Caco-2 (cell line): ENCODE measurements at regions not wholly inside any gene's neighbourhood (a gene's known extent, or its start where the extent isn't known, plus 50 kb on each side); places are given as distances from the start of the nearest gene placed in this dataset.

ENCODE experiments used
- BruUV-seq: library from RNA; stranded (reverse); fragments of 400-500 nt; replicated peaks from 2 replicates; lab custom pipeline; 2021; lab: Mats Ljungman, UMichigan
- CTCF ChIA-PET: fragments of 300-600 bp; sonication (Branson Sonifier 250); formaldehyde crosslinking; loops from one replicate; lab custom pipeline; 2022; ENCODE audit warnings: antibody characterized with exemption; lab: Charles Lee
- POLR2A ChIA-PET: fragments of 300-600 bp; sonication (Branson Sonifier 250); formaldehyde crosslinking; loops from one replicate; lab custom pipeline; 2022; ENCODE audit warnings: antibody characterized with exemption; lab: Charles Lee
- DNase-seq, 2 experiments: peaks; one replicate each; pipeline versions ENCODE4 v3.0.0 to v3.0.0-alpha.2; 2020 to 2022
- H3K27me3 ChIP-seq: replicated peaks from 2 replicates; pipeline ENCODE4 v1.6.0; 2011; ENCODE audit warnings: low read length; ENCODE audit not compliant: control insufficient read depth, insufficient read depth
- H3K36me3 ChIP-seq: 2 replicates; pipeline ENCODE4 v1.5.1; 2011; ENCODE audit warnings: low read length; ENCODE audit not compliant: control insufficient read depth, insufficient read depth
- H3K4me1 ChIP-seq: fragments of 250-450 bp; sonication (Bioruptor Pico); 2 replicates; pipeline ENCODE4 v1.5.1; 2020; ENCODE audit warnings: mild to moderate bottlenecking
- H3K4me3 ChIP-seq: 2 replicates; pipeline ENCODE4 v1.5.1; 2011; ENCODE audit warnings: low read depth, mild to moderate bottlenecking, control low read depth, low read length
- H3K9me3 ChIP-seq: fragments of 250-450 bp; sonication (Bioruptor Pico); 2 replicates; pipeline ENCODE4 v1.5.1; 2020; ENCODE audit warnings: mild to moderate bottlenecking, moderate library complexity
- H3K27ac Mint-ChIP-seq: one replicate; pipeline ENCODE4 v1.8.0; 2022; ENCODE audit warnings: mixed read lengths; ENCODE audit not compliant: unreplicated experiment
- H3K27me3 Mint-ChIP-seq: one replicate; pipeline ENCODE4 v1.8.0; 2022; ENCODE audit warnings: mixed read lengths; ENCODE audit not compliant: insufficient read depth, unreplicated experiment
- H3K36me3 Mint-ChIP-seq: one replicate; pipeline ENCODE4 v1.8.0; 2022; ENCODE audit warnings: mild to moderate bottlenecking, mixed read lengths; ENCODE audit not compliant: insufficient read depth, unreplicated experiment
- H3K4me1 Mint-ChIP-seq: one replicate; pipeline ENCODE4 v1.8.0; 2022; ENCODE audit warnings: low read depth, mixed read lengths; ENCODE audit not compliant: unreplicated experiment
- H3K4me3 Mint-ChIP-seq: one replicate; pipeline ENCODE4 v1.8.0; 2022; ENCODE audit warnings: mild to moderate bottlenecking, moderate library complexity, mixed read lengths; ENCODE audit not compliant: unreplicated experiment
- H3K9me3 Mint-ChIP-seq: one replicate; pipeline ENCODE4 v1.8.0; 2022; ENCODE audit warnings: mixed read lengths; ENCODE audit not compliant: unreplicated experiment
- CTCF ChIP-seq, 2 experiments: fragments of 200-600 bp in 1 of 2; IDR thresholded peaks; 1 replicate in 1 of 2; 2 replicates in 1 of 2; pipeline versions ENCODE4 v1.5.1 to v1.8.0; 2011 to 2022; ENCODE audit warnings: antibody characterized with exemption in 1 of 2, control low read depth in 1 of 2, inconsistent platforms in 1 of 2, low read depth in 1 of 2, low read length in 1 of 2, mild to moderate bottlenecking in 1 of 2, moderate library complexity in 1 of 2; ENCODE audit not compliant: insufficient read depth in 1 of 2, severe bottlenecking in 1 of 2, unreplicated experiment in 1 of 2
- intact Hi-C: fragments of 100-400 bp; cut with micrococcal nuclease; formaldehyde crosslinking; loops from one replicate; pipeline ENCODE4 v1.10.0; 2022; ENCODE audit not compliant: unreplicated experiment

GRCh38 chr5:20611620-20612019 lies 623.6 kb upstream of the CDH18 start:
- BruUV-seq, result no TSS peak
- POLR2A ChIA-PET, result no interaction called here

GRCh38 chr5:20610681-20611080 lies 622.7 kb upstream of the CDH18 start:
- H3K9me3 Mint-ChIP-seq, result no peaks in the 10 kb centered on the region

More at GRCh38 chr5:20611620-20612019, 623.6 kb upstream of the CDH18 start:
- DNase-seq, result no peak
- no peaks in the 10 kb centered on the region for H3K36me3 ChIP-seq
- CTCF ChIA-PET, result no interaction called here
- no peaks in the 10 kb centered on the region for H3K4me1 Mint-ChIP-seq
- H3K27me3 ChIP-seq, result no peaks in the 10 kb centered on the region
- no peak overlapping the region for H3K4me3 ChIP-seq
- intact Hi-C loops, result no loop called here
- no peaks in the 10 kb centered on the region for H3K9me3 ChIP-seq
- no peak overlapping the region for H3K4me3 Mint-ChIP-seq
- no peaks in the 10 kb centered on the region for H3K9me3 Mint-ChIP-seq
- no peak for TF ChIP-seq CTCF (IDR thresholded peaks at IDR 0.05; ENCODE audit: insufficient read depth in 1 of 2, low read depth in 1 of 2, low read length in 1 of 2, severe bottlenecking in 1 of 2, unreplicated experiment in 1 of 2)
- no peak overlapping the region for H3K27ac Mint-ChIP-seq
- H3K27me3 Mint-ChIP-seq, result no peaks in the 10 kb centered on the region
- H3K4me1 ChIP-seq, result no peaks in the 10 kb centered on the region
- H3K36me3 Mint-ChIP-seq, result no peaks in the 10 kb centered on the region

GRCh38 chr5:20609126-20609525 lies 621.1 kb upstream of the CDH18 start:
- intact Hi-C loops, result no loop called here

More at GRCh38 chr5:20610681-20611080, 622.7 kb upstream of the CDH18 start:
- H3K27ac Mint-ChIP-seq, result no peak overlapping the region
- Histone ChIP-seq H3K4me3 (no peak overlapping the region), H3K9me3 (no peaks in the 10 kb centered on the region), H3K36me3 (no peaks in the 10 kb centered on the region), H3K4me1 (no peaks in the 10 kb centered on the region), H3K27me3 (no peaks in the 10 kb centered on the region)
- ChIA-PET CTCF (no interaction called here), POLR2A (no interaction called here)
- no peak overlapping the region for H3K4me3 Mint-ChIP-seq
- BruUV-seq, result no TSS peak
- DNase-seq, result no peak
- no peak for TF ChIP-seq CTCF (IDR thresholded peaks at IDR 0.05; ENCODE audit: insufficient read depth in 1 of 2, low read depth in 1 of 2, low read length in 1 of 2, severe bottlenecking in 1 of 2, unreplicated experiment in 1 of 2)
- H3K27me3 Mint-ChIP-seq, result no peaks in the 10 kb centered on the region
- H3K4me1 Mint-ChIP-seq, result no peaks in the 10 kb centered on the region
- H3K36me3 Mint-ChIP-seq, result no peaks in the 10 kb centered on the region
- intact Hi-C loops, result no loop called here

More at GRCh38 chr5:20609126-20609525, 621.1 kb upstream of the CDH18 start:
- POLR2A ChIA-PET, result no interaction called here
- H3K4me1 ChIP-seq, result no peaks in the 10 kb centered on the region
- BruUV-seq, result no TSS peak
- no peaks in the 10 kb centered on the region for H3K36me3 ChIP-seq
- no peak overlapping the region for H3K4me3 ChIP-seq
- H3K27ac Mint-ChIP-seq, result no peak overlapping the region
- no peaks in the 10 kb centered on the region for H3K4me1 Mint-ChIP-seq
- no peaks in the 10 kb centered on the region for H3K27me3 ChIP-seq
- no peak for TF ChIP-seq CTCF (IDR thresholded peaks at IDR 0.05; ENCODE audit: insufficient read depth in 1 of 2, low read depth in 1 of 2, low read length in 1 of 2, severe bottlenecking in 1 of 2, unreplicated experiment in 1 of 2)
- H3K27me3 Mint-ChIP-seq, result no peaks in the 10 kb centered on the region
- H3K36me3 Mint-ChIP-seq, result no peaks in the 10 kb centered on the region
- CTCF ChIA-PET, result no interaction called here
- no peak overlapping the region for H3K4me3 Mint-ChIP-seq
- no peak for DNase-seq
- H3K9me3 Mint-ChIP-seq, result no peaks in the 10 kb centered on the region
- no peaks in the 10 kb centered on the region for H3K9me3 ChIP-seq
